COLO668 (cell line): ENCODE measurements at regions not wholly inside any gene's neighbourhood (a gene's known extent, or its start where the extent isn't known, plus 50 kb on each side); places are given as distances from the start of the nearest gene placed in this dataset.

Experiments
- DNase-seq: peaks from one replicate; lab custom pipeline; 2025; ENCODE audit not compliant: unreplicated experiment; lab: John Stamatoyannopoulos, UW

DNA sequence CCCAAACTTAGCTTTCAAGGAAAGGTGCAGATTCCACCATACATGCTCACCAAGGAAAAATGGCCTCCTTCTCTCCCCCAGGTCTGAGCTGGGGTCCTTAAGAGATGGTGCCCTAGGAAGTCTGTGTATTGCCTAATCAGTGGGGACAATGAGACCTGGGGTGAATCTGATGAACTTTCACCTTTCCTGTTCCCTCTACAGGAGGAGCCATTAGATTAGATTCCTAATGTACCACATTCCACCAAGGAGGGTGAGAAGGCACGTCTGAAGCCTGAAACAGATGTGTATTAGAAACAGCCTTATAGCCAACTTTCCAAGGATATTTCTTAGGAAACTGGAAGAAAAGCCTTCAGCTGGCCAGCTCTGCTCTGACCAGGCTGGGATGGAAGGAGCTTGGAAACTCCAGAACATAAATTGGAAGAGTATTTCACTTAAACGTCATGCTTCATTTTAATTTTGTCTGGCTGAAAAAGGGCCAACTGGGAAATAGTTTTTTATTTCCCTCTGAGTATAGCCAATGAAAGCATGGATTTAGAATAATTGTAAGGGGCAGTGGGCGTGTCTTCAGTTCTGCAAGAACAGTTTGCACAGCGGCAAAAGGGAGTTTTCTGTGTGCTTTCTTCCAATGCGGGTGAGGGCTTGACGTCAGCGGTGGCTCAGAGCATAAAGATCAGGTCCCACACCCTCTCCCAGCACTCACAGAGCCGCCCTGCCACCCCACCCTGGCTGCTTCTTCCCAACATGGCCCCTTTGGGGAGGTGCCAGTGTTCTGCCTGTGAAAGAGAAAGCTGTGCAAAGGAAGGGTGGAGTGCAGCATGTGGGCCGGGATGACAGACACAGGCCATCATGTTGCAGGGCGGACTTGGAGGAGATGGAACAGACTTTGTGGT is 210.9 kb downstream of the ESM1 start:
- DNase-seq, result no peak

DNA sequence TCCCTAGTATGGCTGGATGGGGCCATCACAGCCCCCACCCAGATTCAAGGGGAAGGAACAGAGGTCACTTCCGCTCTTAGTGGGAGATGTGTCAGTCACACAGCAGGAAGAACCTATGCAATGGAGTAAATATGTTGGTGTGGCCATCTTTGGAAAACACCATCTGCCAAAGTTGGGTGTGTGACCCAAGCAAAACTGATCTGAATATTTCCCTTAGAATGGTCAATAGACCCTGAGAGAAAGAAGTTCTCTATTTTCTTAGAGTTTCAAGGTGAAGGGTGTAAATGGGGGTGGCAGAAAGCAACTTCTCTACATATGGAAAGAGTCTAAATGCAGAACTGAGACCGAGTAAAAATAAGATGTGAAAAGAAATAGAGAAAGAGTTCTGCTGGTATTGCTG is 212.7 kb downstream of the ESM1 start:
- no peak for DNase-seq

DNA sequence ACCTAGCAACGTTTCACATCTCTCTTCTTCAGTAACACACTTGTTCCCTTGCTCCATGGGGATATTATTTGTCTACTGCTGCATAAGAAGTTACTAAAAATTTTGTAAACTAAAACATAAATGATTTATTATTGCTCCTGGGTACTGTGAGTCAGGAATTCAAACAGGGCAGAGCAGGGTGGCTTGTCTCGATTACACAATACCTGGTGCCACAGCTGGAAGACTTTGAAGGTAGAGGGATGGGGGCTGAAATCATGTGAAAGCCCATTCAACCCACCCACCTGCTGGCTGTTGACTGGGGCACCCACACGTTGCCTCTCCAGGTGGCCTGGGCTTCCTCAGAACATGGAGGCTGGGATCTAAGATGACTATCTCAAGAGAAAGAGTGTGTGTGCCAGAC is 213.2 kb downstream of the ESM1 start:
- no peak for DNase-seq

DNA sequence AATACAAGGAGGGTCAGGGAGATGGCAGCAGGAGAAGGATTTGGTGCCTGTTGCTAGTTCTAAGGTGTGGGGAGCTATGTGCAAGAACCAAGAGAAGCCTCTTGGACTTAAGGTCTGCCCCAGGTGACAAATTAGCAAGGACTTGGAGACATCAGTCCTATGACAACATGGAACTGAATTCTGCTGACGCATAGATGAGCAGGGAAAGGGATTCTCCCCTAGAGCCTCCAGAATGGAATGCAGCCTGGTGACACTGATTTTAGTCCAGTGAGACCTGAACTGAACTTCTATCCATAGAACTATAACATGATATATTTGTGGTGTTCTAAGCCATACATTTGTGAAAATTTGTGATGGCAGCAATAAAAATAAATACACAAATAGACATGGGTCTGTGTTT is 215.6 kb downstream of the ESM1 start:
- no peak for DNase-seq

DNA sequence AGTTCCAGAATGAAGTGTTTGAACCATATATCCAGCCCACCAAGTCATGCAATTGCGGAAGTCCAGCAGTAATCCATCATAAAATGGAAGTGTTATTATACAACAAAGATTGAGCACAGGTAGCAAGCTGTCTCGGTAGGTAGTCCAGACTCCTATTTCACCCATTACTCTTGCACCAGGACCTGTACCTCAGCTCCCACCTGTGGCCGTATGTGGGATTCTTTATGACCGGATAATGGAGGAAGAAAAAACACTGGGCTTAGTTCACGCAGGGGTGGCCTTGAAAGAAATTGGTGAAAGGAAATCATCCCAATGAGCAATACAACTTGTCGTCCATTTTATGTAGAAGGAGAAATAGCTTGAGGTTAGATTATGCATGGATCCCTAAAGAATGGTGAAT is 216.3 kb downstream of the ESM1 start:
- DNase-seq, result no peak

DNA sequence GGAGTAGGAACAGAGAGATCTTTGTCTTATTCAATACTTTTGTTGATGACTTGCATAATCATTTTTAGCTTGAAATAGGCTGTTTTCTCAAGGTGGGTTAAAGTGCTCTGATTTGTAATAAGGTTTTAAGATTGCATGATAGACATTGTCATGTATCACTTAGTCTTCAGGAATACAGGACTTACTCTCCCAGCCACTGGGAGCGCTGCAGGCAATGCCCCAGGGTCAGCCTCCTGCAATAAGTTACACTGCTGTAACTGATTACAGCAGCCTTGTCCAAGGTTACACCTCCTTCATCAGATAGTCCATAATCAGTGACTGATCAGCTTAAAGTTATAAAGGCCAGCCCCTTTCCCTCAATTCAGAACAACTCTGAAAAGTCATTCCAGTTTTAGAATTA is 218.6 kb downstream of the ESM1 start:
- no peak for DNase-seq

DNA sequence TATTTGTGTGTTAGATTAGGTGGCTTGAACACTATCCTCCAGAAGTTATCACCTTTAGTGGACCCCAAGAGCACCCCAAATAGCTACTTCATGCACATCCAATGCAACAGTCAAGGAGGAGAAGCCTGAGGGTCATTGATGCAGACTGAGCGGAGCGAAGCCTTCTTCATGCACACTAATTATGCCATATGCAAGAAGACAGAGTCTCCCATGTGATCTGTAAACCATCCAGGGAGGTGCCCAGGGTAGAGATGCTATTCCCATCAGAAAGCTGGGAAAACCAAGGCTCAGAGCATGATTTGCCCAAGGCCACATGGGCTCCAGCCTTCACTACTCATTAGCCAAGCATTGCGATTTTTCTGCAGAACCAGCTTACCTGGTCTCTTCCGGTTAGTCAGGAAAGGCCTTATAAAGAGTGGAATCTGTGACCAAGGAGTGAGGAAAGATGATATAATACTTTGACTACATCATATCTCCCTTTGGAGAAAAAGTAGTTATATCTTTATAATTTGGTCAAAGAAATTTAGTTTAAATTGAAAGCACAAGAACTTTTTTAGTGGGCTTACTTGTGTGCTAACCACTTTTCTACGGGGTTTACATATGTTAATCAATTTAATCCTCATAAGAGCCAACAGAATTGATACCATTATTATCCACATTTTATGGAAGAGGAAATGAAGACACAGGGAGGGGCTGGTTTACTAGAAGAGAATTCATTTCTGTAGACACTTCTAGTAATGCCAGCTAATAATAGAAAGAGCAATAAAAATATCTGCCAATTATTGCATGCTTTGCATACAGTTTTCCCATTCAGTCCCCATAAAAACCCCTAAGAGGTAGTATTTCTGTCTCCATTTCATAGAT is 220.0 kb downstream of the ESM1 start:
- no peak for DNase-seq

DNA sequence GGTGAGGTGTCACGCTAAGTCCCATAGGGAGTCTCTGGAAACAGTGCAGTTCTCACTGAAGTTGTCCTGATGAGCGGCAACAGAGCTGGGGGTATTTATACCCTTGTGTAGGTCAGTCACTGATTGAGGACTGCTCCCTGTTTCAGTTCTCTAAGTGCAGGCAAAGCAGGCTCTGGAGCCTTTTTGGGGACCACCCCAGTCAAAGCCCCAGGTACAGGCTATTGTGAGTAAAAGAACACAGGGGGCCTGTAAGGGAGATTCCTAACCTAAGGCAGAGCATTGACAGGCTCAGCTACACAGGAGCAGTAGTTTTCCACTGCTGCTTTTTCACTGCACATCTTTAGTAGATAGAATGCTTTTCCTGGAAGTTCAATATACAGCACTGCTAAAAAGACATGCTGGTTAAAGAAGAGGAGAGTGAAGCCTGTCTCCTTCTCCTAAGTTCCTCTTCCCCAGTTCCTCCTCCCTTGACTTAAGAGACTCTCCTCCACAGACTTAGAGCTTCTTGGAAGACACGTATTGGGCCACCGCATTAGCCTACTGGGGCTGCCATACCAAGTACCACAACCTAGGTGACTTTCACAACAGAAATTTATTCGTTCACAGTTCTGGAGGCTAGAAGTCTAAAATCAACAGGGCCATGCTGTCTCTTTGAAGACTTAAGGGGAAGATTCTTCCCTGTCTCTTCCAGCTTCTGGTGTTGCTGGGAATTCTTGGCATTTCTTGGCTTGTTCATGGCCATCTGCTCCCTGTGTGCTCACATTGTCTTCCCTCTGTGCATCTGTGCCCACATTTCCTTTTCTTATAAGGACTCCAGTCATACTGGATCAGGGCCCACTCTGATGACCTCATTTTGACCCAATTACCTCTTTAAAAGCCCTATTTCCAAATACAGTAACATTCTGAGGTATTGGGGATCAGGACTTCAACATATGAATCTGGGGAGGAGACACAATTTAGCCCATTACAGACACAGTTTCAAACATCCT is 221.0 kb downstream of the ESM1 start:
- no peak for DNase-seq

DNA sequence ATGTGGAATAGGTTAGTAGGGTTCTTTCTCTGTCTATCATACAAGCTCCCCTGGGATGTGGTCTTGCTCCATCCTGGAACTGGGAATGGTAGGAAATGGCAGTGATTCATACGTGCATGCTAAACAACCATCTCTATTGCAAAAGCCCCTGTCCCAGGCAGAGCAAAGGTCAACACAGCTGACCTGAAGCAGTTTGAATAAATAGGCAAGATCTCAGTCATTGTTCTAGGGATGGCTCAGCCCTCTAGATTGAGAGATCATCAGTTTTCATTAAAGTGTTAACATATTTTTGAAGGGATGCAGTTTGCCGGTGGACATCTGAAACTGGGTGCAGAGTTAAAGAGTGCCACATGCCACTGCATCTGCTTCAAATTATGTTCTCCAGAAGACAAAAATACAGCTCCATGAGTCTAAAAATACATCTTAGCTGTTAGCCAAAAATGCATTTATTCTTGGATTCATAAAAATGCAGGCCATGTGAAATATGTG is 224.1 kb downstream of the ESM1 start:
- DNase-seq, result no peak

DNA sequence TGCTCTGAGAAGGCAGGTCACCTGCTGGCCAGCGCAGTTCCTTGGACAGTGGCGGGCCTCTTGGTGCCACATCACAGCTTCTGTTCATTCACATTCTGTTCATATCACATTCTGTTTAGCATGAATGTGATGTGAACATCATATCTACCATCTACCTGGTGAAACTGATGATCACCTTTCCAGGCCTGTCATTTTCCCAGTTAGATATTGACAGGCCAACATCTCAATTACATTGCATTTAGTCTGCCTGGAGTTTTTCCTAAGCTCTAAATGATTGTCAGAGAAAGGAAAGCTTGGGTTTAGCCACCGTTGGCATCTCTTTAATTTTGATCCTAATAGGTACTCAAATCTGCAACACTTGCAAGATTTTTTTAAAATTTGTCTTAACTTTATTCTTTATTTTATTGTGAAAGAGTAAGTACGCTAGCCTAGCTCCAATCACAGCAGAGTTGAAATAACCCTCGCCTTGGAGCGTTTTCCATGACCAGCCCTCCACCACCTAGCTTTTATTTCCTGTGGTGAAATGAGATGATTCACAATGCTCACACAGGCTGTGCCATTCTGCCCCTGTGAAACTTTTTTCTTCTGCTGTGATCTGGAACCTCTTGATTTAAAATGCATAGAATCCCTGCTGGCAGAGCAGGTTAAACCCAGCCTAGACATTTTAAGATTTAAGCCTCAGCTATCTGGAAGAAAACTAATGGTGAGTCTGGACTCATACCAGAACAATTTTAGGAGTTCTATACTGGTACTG is 225.0 kb downstream of the ESM1 start:
- DNase-seq, result no peak

DNA sequence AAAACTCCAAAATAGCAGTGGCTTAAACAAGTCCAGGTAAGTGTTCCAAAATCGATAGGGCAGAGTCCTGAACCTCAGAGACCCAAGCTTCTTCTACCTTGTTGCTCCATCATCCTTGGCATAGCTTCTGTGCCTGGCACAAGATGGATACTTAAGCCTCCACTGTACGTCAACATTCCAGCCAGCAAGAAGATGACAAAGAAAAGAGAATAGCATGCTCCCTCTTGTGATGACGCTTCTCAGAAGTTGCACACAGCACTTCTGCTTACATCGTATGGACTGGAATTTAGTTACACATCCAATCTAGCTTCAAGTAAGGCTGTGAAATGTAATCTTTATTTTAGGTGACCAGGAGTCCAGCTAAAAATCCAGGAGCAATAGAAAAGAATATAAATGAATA is 227.4 kb downstream of the ESM1 start:
- no peak for DNase-seq

DNA sequence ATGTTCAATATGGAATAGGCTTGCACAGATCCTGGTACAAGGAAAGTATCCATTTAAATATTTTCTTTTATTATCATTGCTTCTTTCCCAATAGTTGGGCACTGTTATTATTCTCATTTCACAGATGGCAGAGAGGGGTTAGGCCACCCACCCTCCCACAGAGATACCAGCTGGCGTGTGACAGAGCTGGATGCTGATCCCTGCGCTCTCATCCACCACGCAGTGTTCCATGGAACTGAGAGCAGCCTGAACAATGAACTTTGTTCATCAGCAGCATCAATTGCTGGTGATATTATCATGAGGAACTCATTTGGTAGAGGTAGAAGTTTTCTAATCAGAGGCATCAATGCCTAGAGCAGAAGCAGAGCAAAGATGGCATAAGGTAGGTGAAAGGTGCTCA is 227.9 kb downstream of the ESM1 start:
- no peak for DNase-seq

DNA sequence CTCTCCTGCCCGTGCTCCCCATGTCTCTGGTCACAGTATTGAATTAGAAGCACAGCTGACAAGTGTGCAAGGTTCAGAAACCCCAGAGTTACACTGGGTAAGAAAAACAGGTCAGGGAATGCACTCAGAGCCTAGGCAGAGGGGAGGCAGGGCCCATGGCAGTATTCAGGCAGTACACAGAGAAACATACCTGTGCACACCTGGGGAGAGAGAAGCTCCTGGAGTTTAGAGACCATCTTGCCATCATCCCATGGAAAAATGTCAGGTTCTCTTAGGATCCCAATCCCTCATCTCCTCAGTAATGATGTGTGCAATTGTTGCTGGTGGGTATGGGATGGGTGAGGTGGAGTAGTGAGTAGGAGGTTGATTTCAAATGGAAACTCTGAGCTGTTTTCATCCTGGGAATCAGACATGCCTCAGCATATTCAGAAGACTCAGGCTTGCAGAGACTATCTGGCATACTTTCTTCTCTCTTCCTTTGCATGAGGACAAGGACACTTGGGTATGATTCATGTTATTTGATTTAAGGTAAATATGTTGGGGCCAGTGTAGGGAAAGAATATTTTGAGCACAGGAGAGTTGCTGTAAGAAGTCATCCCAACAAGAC is 228.5 kb downstream of the ESM1 start:
- DNase-seq, result no peak

DNA sequence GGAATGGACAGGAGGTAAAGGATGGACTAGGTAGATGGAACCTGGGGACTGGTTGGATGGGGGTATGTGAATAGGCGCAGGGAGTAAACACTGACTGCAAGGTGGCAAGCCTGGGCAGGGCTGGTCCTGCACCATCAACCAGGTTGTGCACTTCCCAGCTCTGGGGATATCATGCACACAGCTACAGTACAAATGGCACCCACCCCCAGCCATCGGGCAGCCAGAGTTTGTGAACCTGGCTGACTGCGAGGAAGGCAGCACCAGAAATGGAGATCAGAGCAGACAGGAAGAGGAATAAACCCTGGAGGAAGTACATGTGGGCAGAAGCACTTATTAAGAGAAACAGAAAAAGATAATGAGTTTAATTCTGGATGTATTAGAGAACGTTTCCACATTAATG is 229.1 kb downstream of the ESM1 start:
- DNase-seq, result no peak

DNA sequence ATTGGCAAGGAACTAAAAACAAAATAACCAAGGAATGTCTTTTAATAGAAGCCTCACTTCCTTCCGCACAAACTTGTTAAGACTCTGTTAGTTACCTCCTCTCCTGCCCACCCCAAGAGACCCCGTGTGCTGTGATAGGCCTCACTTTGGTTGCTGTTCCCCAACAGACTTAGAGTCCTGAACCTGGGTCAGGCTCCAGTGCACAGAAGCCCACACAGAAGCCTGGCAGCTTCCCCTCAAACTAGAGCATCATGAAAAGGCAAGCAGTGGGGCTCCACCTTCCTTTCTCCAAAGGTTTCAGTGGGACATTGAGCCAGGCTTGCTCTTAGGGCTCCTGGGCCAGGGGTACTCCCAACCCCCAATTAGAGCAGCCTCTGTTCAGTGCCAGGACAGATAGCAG is 230.5 kb downstream of the ESM1 start:
- DNase-seq, result no peak

DNA sequence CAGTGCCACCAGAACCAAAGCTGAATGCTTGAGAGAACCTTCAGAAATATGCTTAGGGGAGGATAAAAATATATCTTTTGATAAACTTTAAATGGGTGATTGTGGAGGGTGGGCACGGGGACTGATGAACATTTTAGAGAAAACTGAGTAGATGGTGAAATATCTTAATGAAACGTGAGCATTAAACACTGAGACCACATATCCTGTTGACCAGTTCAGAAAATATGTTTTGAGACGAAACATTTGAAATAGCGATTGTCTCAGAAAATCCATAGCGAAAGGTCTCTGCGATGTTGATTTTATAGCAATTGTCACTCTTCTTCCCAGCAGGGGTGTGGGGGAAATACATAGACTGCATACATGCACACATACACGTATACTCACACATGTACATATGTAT is 231.0 kb downstream of the ESM1 start:
- DNase-seq, result no peak

DNA sequence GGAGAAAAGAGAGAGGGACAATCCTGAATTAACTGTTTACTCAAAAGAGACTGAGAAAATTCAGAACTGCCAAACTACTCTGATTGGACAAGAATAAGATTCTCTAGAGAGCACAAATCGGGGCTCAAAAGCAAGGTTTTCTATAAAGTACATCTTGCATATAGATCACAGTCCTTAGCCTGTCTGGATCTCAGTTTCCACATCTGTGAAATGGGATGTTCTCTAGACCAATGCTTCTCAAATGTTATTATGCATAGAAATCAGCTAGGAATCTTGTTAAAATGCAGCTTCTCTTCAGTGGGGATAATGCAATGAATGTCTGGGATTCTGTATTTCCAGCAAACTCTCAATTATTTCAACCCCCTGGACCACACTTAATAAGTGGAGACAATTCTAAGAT is 231.6 kb downstream of the ESM1 start:
- DNase-seq, result no peak

DNA sequence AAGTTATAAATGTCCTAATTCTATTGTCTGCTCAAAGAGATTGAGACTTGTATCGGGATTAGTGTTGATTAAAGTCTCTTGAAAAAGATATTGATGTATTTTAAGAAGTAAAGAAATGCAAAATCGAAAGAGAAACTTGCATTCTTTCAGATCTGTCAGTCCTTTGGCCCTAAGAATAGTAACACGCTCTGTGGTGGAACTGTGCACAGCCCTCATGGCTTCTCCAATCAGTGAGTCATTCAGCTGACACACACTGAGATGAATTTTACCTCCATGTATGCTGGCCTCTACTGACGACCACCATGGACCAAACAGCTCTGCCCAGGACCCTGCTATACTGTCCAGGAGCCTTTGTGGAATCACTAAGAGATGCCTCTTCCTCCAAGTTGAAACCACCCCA is 232.4 kb downstream of the ESM1 start:
- no peak for DNase-seq

DNA sequence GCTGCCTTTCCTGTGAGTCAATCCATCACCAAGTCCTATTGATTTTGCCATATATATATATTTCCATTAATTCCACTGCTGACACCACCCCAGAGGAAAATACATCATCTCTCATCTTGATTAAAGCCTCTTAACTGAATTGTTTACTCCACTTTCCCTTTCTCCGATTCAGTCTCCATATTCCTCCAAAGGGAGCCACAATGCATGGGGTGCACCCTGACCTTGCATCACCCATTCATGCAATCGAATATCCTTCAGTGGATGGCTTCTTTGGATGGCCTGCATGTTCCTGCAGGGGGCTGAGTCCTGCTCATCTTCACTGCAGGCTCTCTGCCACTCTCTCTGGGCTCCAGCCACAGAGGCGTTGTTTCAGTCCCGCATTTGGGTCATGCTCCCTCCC is 231.0 kb downstream of the SNX18 start:
- no peak for DNase-seq
